GM12878 (cell line): ENCODE measurements at regions not wholly inside any gene's neighbourhood (a gene's known extent, or its start where the extent isn't known, plus 50 kb on each side); places are given as distances from the start of the nearest gene placed in this dataset.

Experiments
- ATAC-seq: fragments of 200-7000 bp; cut with Tn5 transposase; 3 replicates; pipeline ENCODE4 v1.9.1; 2020; ENCODE audit warnings: mild to moderate bottlenecking, moderate library complexity
- BruUV-seq: library from RNA; stranded (reverse); fragments of 400-500 nt; replicated peaks from 2 replicates; lab custom pipeline; 2021; lab: Mats Ljungman, UMichigan
- CTCF ChIA-PET: fragments of 300-600 bp; sonication (Branson Sonifier 250); formaldehyde crosslinking; extraction: SDS; loops from one replicate; lab custom pipeline; 2021; ENCODE audit warnings: inconsistent platforms; lab: Yijun Ruan, JAX
- POLR2A ChIA-PET: fragments of 350-600 bp; formaldehyde crosslinking; extraction: SDS; loops from one replicate; lab custom pipeline; 2021; ENCODE audit warnings: inconsistent platforms; lab: Charles Lee
- RAD21 ChIA-PET: fragments of 300-600 bp; sonication (Branson Sonifier 250); formaldehyde crosslinking; loops from one replicate; lab custom pipeline; 2023; ENCODE audit warnings: antibody characterized with exemption; ENCODE audit not compliant: unreplicated experiment; lab: Charles Lee
- SMC1A ChIA-PET: fragments of 300-600 bp; sonication (Branson Sonifier 250); formaldehyde crosslinking; loops from one replicate; lab custom pipeline; 2023; ENCODE audit not compliant: unreplicated experiment, uncharacterized antibody; lab: Charles Lee
- DNase-seq: peaks from one replicate; pipeline ENCODE4 v3.0.0-alpha.2; 2011; ENCODE audit warnings: low read depth, low spot score
- FAIRE-seq: peaks from 3 replicates; lab custom pipeline; 2011; peaks lifted over from hg19 to GRCh38; lab: Jason Lieb, UNC
- H2AFZ ChIP-seq: 2 replicates; pipeline ENCODE4 v1.6.0; 2011; ENCODE audit warnings: low read depth, low read length, control low read depth; ENCODE audit not compliant: control insufficient read depth
- H3K27ac ChIP-seq: 2 replicates; pipeline ENCODE4 v1.5.1; 2011; ENCODE audit warnings: control low read depth; ENCODE audit not compliant: control insufficient read depth, insufficient read depth
- H3K27me3 ChIP-seq, 2 experiments: replicated peaks in 1 of 2; 2 replicates each; pipeline versions ENCODE4 v1.6.0 to v1.6.1; 2011; ENCODE audit warnings: low read length in 1 of 2; ENCODE audit not compliant: control insufficient read depth in 2 of 2, insufficient read depth in 2 of 2
- H3K36me3 ChIP-seq, 2 experiments: 2 replicates each; pipeline ENCODE4 v1.5.1; 2011; ENCODE audit warnings: low read length in 1 of 2; ENCODE audit not compliant: control insufficient read depth in 2 of 2, insufficient read depth in 2 of 2
- H3K4me1 ChIP-seq: 2 replicates; pipeline ENCODE4 v1.6.1; 2011; ENCODE audit warnings: mild to moderate bottlenecking, low read length, moderate library complexity, mixed read lengths; ENCODE audit not compliant: control insufficient read depth, insufficient read depth
- H3K4me2 ChIP-seq: 2 replicates; pipeline ENCODE4 v1.6.0; 2011; ENCODE audit warnings: control low read depth; ENCODE audit not compliant: control insufficient read depth, insufficient read depth
- H3K4me3 ChIP-seq: fragments of 200-600 bp; sonication (generic); 2 replicates; pipeline ENCODE4 v1.5.1; 2016
- H3K79me2 ChIP-seq: 2 replicates; pipeline ENCODE4 v1.6.0; 2011; ENCODE audit warnings: low read length; ENCODE audit not compliant: control insufficient read depth, insufficient read depth
- H3K9ac ChIP-seq: 2 replicates; pipeline ENCODE4 v1.8.0; 2011; ENCODE audit warnings: low read length, control low read depth, mixed read lengths; ENCODE audit not compliant: control insufficient read depth, insufficient read depth
- H3K9me3 ChIP-seq: replicated peaks from 3 replicates; pipeline ENCODE4 v1.5.1; 2011; ENCODE audit warnings: mild to moderate bottlenecking, low read length; ENCODE audit not compliant: control insufficient read depth, insufficient read depth
- H4K20me1 ChIP-seq: 2 replicates; pipeline ENCODE4 v1.6.0; 2011; ENCODE audit not compliant: control insufficient read depth, insufficient read depth
- CBX3 ChIP-seq: fragments of 200-600 bp; sonication (generic); IDR thresholded peaks from 2 replicates; pipeline ENCODE4 v1.6.1; 2016; ENCODE audit warnings: low read depth, borderline replicate concordance
- DPF2 ChIP-seq: fragments of 450-650 bp; IDR thresholded peaks from 2 replicates; pipeline ENCODE4 v1.6.1; 2017; ENCODE audit warnings: mild to moderate bottlenecking
- EED ChIP-seq: sonication (generic); IDR thresholded peaks from 2 replicates; pipeline ENCODE4 v1.6.1; 2016; ENCODE audit warnings: antibody characterized with exemption, low read depth
- EP300 ChIP-seq, 2 experiments: fragments of 150-350 bp in 1 of 2; IDR thresholded peaks; 2 replicates each; pipeline ENCODE4 v1.6.1; 2011 to 2012; ENCODE audit warnings: low read depth in 2 of 2, low read length in 2 of 2, borderline replicate concordance in 1 of 2, improper control_type of control experiment in 1 of 2, inconsistent platforms in 1 of 2; ENCODE audit not compliant: control insufficient read depth in 1 of 2
- FOXK2 ChIP-seq: fragments of 450-650 bp; IDR thresholded peaks from 2 replicates; pipeline ENCODE4 v1.6.1; 2017; ENCODE audit warnings: mild to moderate bottlenecking, moderate library complexity
- KDM1A ChIP-seq: fragments of 200-600 bp; sonication (generic); IDR thresholded peaks from 2 replicates; pipeline ENCODE4 v1.6.1; 2016; ENCODE audit warnings: borderline replicate concordance
- MTA3 ChIP-seq: IDR thresholded peaks from 2 replicates; pipeline ENCODE4 v1.6.1; 2012; ENCODE audit warnings: low read length, inconsistent platforms, borderline replicate concordance
- NFXL1 ChIP-seq: fragments of 450-650 bp; IDR thresholded peaks from 2 replicates; pipeline ENCODE4 v1.6.1; 2017; ENCODE audit warnings: antibody characterized with exemption, mild to moderate bottlenecking, borderline replicate concordance
- NR2C2 ChIP-seq: IDR thresholded peaks from 2 replicates; pipeline ENCODE4 v1.6.1; 2011; ENCODE audit warnings: borderline replicate concordance, low read depth; ENCODE audit not compliant: control insufficient read depth, insufficient read length
- NR2F1 ChIP-seq: fragments of 450-650 bp; conservative IDR thresholded peaks from 2 replicates; pipeline ENCODE4 v1.6.1; 2017; ENCODE audit warnings: mild to moderate bottlenecking
- POLR2AphosphoS2 ChIP-seq: IDR thresholded peaks from 2 replicates; pipeline ENCODE4 v1.6.1; 2011; ENCODE audit warnings: low read depth, mild to moderate bottlenecking, low read length, improper control_type of control experiment, moderate library complexity
- POU2F2 ChIP-seq: IDR thresholded peaks from 3 replicates; pipeline ENCODE4 v1.6.1; 2011; ENCODE audit warnings: low read depth, mild to moderate bottlenecking, low read length, borderline replicate concordance
- SIN3A ChIP-seq: IDR thresholded peaks from 2 replicates; pipeline ENCODE4 v1.6.1; 2012; ENCODE audit warnings: low read depth, low read length, improper control_type of control experiment
- SP1 ChIP-seq: IDR thresholded peaks from one replicate; pipeline ENCODE4 v1.6.1; 2011; ENCODE audit warnings: low read depth, low read length
- SREBF2 ChIP-seq: IDR thresholded peaks from 2 replicates; pipeline ENCODE4 v1.6.1; 2012; ENCODE audit warnings: mild to moderate bottlenecking, low read length
- STAT1 ChIP-seq: fragments of 450-650 bp; conservative IDR thresholded peaks from 2 replicates; pipeline ENCODE4 v1.6.1; 2014; ENCODE audit warnings: antibody characterized with exemption, mild to moderate bottlenecking
- WGBS: methylation state at CpG from one replicate; pipeline ENCODE4 v1.1.6; 2016; ENCODE audit warnings: low lambda C conversion rate; ENCODE audit not compliant: insufficient replicate concordance, insufficient coverage; ENCODE audit errors: missing lambda C conversion rate; 5-methylcytosine and 5-hydroxymethylcytosine counted together
- in situ Hi-C: fragments of 300-500 bp; cut with MboI; formaldehyde crosslinking; loops from 9 replicates; pipeline ENCODE4 v1.14.3; 2018; ENCODE audit warnings: mixed read lengths
- intact Hi-C: fragments of 100-400 bp; cut with micrococcal nuclease; formaldehyde crosslinking; loops from one replicate; pipeline ENCODE4 v1.14.2; 2022; ENCODE audit not compliant: unreplicated experiment
- TF ChIP-seq, protein P1 (sequence below): fragments of 450-650 bp; IDR thresholded peaks from 2 replicates; pipeline ENCODE4 v1.6.1; 2017; ENCODE audit warnings: mild to moderate bottlenecking, low read depth, inconsistent platforms; ENCODE audit not compliant: poor library complexity, severe bottlenecking
- TF ChIP-seq, protein P2 (sequence below): IDR thresholded peaks from 2 replicates; pipeline ENCODE4 v1.6.1; 2012; ENCODE audit warnings: low read depth, low read length, improper control_type of control experiment
- TF ChIP-seq, protein P3 (sequence below): fragments of 150-350 bp; IDR thresholded peaks from 2 replicates; pipeline ENCODE4 v1.6.1; 2014; ENCODE audit warnings: mild to moderate bottlenecking, low read depth, low read length

- TF ChIP-seq, protein P1, sequence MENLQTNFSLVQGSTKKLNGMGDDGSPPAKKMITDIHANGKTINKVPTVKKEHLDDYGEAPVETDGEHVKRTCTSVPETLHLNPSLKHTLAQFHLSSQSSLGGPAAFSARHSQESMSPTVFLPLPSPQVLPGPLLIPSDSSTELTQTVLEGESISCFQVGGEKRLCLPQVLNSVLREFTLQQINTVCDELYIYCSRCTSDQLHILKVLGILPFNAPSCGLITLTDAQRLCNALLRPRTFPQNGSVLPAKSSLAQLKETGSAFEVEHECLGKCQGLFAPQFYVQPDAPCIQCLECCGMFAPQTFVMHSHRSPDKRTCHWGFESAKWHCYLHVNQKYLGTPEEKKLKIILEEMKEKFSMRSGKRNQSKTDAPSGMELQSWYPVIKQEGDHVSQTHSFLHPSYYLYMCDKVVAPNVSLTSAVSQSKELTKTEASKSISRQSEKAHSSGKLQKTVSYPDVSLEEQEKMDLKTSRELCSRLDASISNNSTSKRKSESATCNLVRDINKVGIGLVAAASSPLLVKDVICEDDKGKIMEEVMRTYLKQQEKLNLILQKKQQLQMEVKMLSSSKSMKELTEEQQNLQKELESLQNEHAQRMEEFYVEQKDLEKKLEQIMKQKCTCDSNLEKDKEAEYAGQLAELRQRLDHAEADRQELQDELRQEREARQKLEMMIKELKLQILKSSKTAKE, result no peak
- TF ChIP-seq EP300 (IDR thresholded peaks at IDR 0.05; ENCODE audit: borderline replicate concordance in 1 of 2, control insufficient read depth in 1 of 2, low read depth in 2 of 2, low read length in 2 of 2), result no peak
- TF ChIP-seq, all 136 proteins: peak for 0
These were observed 339.0 kb downstream of the METTL15 start (continued) for GRCh38 chr11:28447226-28447625.

DNA sequence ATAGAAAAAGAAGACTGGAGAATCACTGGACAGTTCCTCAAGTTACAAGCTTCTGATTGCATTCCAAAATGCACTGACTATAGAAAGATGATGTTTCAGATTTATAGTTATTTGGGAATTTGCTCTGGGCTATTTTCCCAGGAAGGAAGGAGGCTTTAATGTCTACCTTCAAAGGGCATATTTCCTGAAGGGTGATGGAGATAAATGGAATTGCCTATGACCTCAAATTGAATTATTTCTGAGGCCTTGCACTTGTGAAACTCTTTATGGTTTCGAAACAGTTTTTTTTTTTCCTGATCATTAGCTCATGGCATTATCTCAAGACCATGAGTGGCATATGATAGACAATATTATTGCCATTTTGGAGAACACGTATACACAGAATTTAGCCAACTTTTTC, 333.9 kb downstream of the METTL15 start:
- TF ChIP-seq POU2F2, result no peak
- TF ChIP-seq, protein P2, sequence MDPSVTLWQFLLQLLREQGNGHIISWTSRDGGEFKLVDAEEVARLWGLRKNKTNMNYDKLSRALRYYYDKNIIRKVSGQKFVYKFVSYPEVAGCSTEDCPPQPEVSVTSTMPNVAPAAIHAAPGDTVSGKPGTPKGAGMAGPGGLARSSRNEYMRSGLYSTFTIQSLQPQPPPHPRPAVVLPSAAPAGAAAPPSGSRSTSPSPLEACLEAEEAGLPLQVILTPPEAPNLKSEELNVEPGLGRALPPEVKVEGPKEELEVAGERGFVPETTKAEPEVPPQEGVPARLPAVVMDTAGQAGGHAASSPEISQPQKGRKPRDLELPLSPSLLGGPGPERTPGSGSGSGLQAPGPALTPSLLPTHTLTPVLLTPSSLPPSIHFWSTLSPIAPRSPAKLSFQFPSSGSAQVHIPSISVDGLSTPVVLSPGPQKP, result no peak
- no peak for TF ChIP-seq DPF2
- no peak for TF ChIP-seq NR2F1
- TF ChIP-seq EED, result no peak
- no peak for TF ChIP-seq NFXL1
- no peak for TF ChIP-seq STAT1
- no peak for TF ChIP-seq CBX3
- TF ChIP-seq, protein P3, sequence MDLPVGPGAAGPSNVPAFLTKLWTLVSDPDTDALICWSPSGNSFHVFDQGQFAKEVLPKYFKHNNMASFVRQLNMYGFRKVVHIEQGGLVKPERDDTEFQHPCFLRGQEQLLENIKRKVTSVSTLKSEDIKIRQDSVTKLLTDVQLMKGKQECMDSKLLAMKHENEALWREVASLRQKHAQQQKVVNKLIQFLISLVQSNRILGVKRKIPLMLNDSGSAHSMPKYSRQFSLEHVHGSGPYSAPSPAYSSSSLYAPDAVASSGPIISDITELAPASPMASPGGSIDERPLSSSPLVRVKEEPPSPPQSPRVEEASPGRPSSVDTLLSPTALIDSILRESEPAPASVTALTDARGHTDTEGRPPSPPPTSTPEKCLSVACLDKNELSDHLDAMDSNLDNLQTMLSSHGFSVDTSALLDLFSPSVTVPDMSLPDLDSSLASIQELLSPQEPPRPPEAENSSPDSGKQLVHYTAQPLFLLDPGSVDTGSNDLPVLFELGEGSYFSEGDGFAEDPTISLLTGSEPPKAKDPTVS, result no peak
- TF ChIP-seq SP1, result no peak
- TF ChIP-seq NR2C2, result no peak
- TF ChIP-seq FOXK2, result no peak
- TF ChIP-seq KDM1A, result no peak
- TF ChIP-seq SREBF2, result no peak
- no peak for TF ChIP-seq MTA3
- no peak for TF ChIP-seq POLR2AphosphoS2
- TF ChIP-seq SIN3A, result no peak
- H3K4me3 ChIP-seq, result no peak overlapping the region
- no peaks in the 10 kb centered on the region for H3K9me3 ChIP-seq
- no peaks in the 10 kb centered on the region for H3K79me2 ChIP-seq
- FAIRE-seq, result no peak
- H2AFZ ChIP-seq, result no peak overlapping the region
- ChIA-PET CTCF (no interaction called here), SMC1A (no interaction called here), RAD21 (no interaction called here), POLR2A (no interaction called here)
- intact Hi-C loops, result no loop called here
- no TSS peak for BruUV-seq
- H3K9ac ChIP-seq, result no peak overlapping the region
- H3K27ac ChIP-seq, result no peak overlapping the region
- H4K20me1 ChIP-seq, result no peaks in the 10 kb centered on the region
- ATAC-seq, result no peak
- H3K4me2 ChIP-seq, result no peak overlapping the region
- H3K27me3 ChIP-seq, result no peaks in the 10 kb centered on the region
- 12% methylated on average over 2 of the region's 2 CpGs for WGBS
- in situ Hi-C loops, result no loop called here
- H3K4me1 ChIP-seq, result no peaks in the 10 kb centered on the region
- H3K36me3 ChIP-seq, result no peaks in the 10 kb centered on the region
- DNase-seq, result no peak
